ENCODE measurements at regions not wholly inside any gene's neighbourhood (a gene's known extent, or its start where the extent isn't known, plus 50 kb on each side); places are given as distances from the start of the nearest gene placed in this dataset.
"Not testable (repeated sequence)": the region's sequence is repeated elsewhere in the genome, so short reads cannot be mapped to it uniquely, and the experiment has no call there.

- DNase-seq: no peak
- no peaks in the 10 kb centered on the region for H3K9me3 ChIP-seq
- H3K36me3 ChIP-seq: no peaks in the 10 kb centered on the region
- no peak for TF ChIP-seq CTCF (IDR thresholded peaks at IDR 0.05; ENCODE audit: low read depth, low read length)
- H3K4me3 ChIP-seq (ENCODE audit: low read depth, low read length): no peak overlapping the region
- 0 out of 2 replicates have a peak, but pooled peaks cover 4% of the 10 kb centered on the region for H3K27me3 ChIP-seq
- no peaks in the 10 kb centered on the region for H3K4me1 ChIP-seq
Measured at GRCh38 chr13:78540058-78540457, 63.3 kb downstream of the POU4F1 start.

GRCh38 chr13:78526044-78526443 lies 77.3 kb downstream of the POU4F1 start:
- H3K36me3 ChIP-seq; H3K9me3 ChIP-seq; H3K4me1 ChIP-seq; H3K27me3 ChIP-seq; DNase-seq; H3K4me3 ChIP-seq (ENCODE audit: low read depth, low read length): not testable (repeated sequence)

GRCh38 chr13:78524936-78525335 lies 78.4 kb downstream of the POU4F1 start:
- no peak for DNase-seq
- Histone ChIP-seq H3K4me1 (no peaks in the 10 kb centered on the region), H3K36me3 (no peaks in the 10 kb centered on the region), H3K4me3 (ENCODE audit: low read depth, low read length) (no peak overlapping the region), H3K9me3 (no peaks in the 10 kb centered on the region), H3K27me3 (peaks cover 4% of the 10 kb centered on the region; the same call in 1 of the 2 replicates)
- TF ChIP-seq CTCF (IDR thresholded peaks at IDR 0.05; ENCODE audit: low read depth, low read length): no peak

GRCh38 chr13:78521091-78521490 lies 82.3 kb downstream of the POU4F1 start:
- Histone ChIP-seq H3K9me3 (no peaks in the 10 kb centered on the region), H3K36me3 (no peaks in the 10 kb centered on the region), H3K4me1 (no peaks in the 10 kb centered on the region), H3K27me3 (peaks cover 4% of the 10 kb centered on the region; the same call in 1 of the 2 replicates), H3K4me3 (ENCODE audit: low read depth, low read length) (no peak overlapping the region)
- DNase-seq: no peak
- TF ChIP-seq CTCF (IDR thresholded peaks at IDR 0.05; ENCODE audit: low read depth, low read length): no peak

- no peaks in the 10 kb centered on the region for H3K36me3 ChIP-seq
- H3K4me1 ChIP-seq: no peaks in the 10 kb centered on the region
- DNase-seq: no peak
- no peak overlapping the region for H3K4me3 ChIP-seq (ENCODE audit: low read depth, low read length)
- peaks cover 4% of the 10 kb centered on the region; the same call in 1 of the 2 replicates for H3K27me3 ChIP-seq
- no peaks in the 10 kb centered on the region for H3K9me3 ChIP-seq
- no peak for TF ChIP-seq CTCF (IDR thresholded peaks at IDR 0.05; ENCODE audit: low read depth, low read length)
Measured at GRCh38 chr13:78520425-78520824, 82.9 kb downstream of the POU4F1 start.

GRCh38 chr13:78518482-78518881 lies 84.9 kb downstream of the POU4F1 start:
- H3K4me3 ChIP-seq (ENCODE audit: low read depth, low read length); H3K9me3 ChIP-seq; H3K27me3 ChIP-seq; H3K36me3 ChIP-seq; DNase-seq; H3K4me1 ChIP-seq: not testable (repeated sequence)

GRCh38 chr13:78499802-78500201 lies 103.5 kb downstream of the POU4F1 start:
- no peaks in the 10 kb centered on the region for H3K9me3 ChIP-seq
- H3K36me3 ChIP-seq: no peaks in the 10 kb centered on the region
- no peaks in the 10 kb centered on the region for H3K27me3 ChIP-seq
- no peak overlapping the region for H3K4me3 ChIP-seq (ENCODE audit: low read depth, low read length)
- DNase-seq: no peak
- no peaks in the 10 kb centered on the region for H3K4me1 ChIP-seq
- TF ChIP-seq CTCF (IDR thresholded peaks at IDR 0.05; ENCODE audit: low read depth, low read length): no peak
